ENCODE measurements at regions not wholly inside any gene's neighbourhood (a gene's known extent, or its start where the extent isn't known, plus 50 kb on each side); places are given as distances from the start of the nearest gene placed in this dataset.
A peak's percentile ranks its signal among the peaks of the same experiment; 100 is the strongest.

GRCh38 chr5:90170261-90170660, 239.3 kb downstream of the CETN3 start (continued):
- TF ChIP-seq POU6F1 (CRISPR knock-in tag; IDR thresholded peaks at IDR 0.05; ENCODE audit: borderline replicate concordance, low read depth) = no peak
- TF ChIP-seq ZNF70 (CRISPR knock-in tag; IDR thresholded peaks at IDR 0.05) = 0 out of 2 replicates have a peak, but pooled peaks have one; percentile 42
- peak; percentile 10; the same call in 1 of the 2 replicates for TF ChIP-seq BACH2 (CRISPR knock-in tag; IDR thresholded peaks at IDR 0.05; ENCODE audit: borderline replicate concordance)

DNA sequence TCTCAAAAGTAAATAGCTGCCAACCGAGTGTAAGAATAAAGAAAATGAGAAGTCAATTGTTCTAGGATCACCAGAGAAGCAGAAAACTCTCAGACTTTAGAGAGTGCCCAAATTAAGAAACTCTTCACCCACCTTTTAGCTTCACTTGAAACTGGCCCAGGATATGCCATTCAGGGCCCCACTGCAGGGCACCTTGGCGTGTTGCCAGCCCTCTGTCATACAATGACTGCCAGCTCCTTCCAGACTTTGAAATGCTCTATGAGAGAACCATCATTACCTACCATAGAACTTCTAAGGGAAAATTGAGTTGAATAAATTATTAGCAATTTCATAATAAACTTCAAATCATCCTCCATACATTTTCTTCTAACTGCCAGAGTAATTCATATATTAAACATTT, 240.5 kb downstream of the CETN3 start:
- TF ChIP-seq ARNTL (CRISPR knock-in tag; IDR thresholded peaks at IDR 0.05; ENCODE audit: borderline replicate concordance, low read depth) (no peak), TSHZ2 (CRISPR knock-in tag; IDR thresholded peaks at IDR 0.05) (no peak), OSR1 (CRISPR knock-in tag; IDR thresholded peaks at IDR 0.05) (no peak), BACH2 (CRISPR knock-in tag; IDR thresholded peaks at IDR 0.05; ENCODE audit: borderline replicate concordance) (no peak), CSDC2 (CRISPR knock-in tag; IDR thresholded peaks at IDR 0.05) (no peak), SNAI2 (CRISPR knock-in tag; IDR thresholded peaks at IDR 0.05) (no peak), PATZ1 (CRISPR knock-in tag; IDR thresholded peaks at IDR 0.05; ENCODE audit: borderline replicate concordance) (no peak)
- no peak for ATAC-seq

DNA sequence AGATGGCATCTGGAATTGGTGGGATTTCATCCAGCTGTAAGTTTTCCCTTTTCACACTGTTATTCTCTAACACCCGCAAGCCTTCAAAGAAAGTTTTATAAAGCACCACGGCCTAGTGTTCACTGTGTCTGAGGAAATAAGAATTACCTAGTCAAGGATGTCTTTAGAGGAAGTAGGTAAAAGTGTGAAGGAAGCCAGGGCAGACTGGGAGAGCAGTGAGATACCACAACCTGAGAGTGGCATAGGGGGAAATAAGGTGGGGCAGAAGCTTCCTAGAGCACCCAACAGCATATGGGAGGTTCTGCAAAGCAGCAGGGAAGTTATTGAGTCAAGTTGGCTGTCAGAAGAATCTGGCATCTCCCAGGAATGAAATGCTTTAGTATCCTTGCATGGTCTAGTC, 241.2 kb downstream of the CETN3 start:
- no peak for ATAC-seq
- TF ChIP-seq ZNF70 (CRISPR knock-in tag; IDR thresholded peaks at IDR 0.05) = no peak
- no peak for TF ChIP-seq BACH2 (CRISPR knock-in tag; IDR thresholded peaks at IDR 0.05; ENCODE audit: borderline replicate concordance)
- TF ChIP-seq ZFP30 (CRISPR knock-in tag; IDR thresholded peaks at IDR 0.05) = no peak
- no peak for TF ChIP-seq OSR1 (CRISPR knock-in tag; IDR thresholded peaks at IDR 0.05)
- TF ChIP-seq ISL1 (CRISPR knock-in tag; IDR thresholded peaks at IDR 0.05) = no peak
- no peak for TF ChIP-seq ARNTL (CRISPR knock-in tag; IDR thresholded peaks at IDR 0.05; ENCODE audit: borderline replicate concordance, low read depth)
- no peak for TF ChIP-seq ZC3H10 (CRISPR knock-in tag; IDR thresholded peaks at IDR 0.05)
- no peak for TF ChIP-seq TOX (CRISPR knock-in tag; IDR thresholded peaks at IDR 0.05; ENCODE audit: borderline replicate concordance)
- no peak for TF ChIP-seq CSDC2 (CRISPR knock-in tag; IDR thresholded peaks at IDR 0.05)
- TF ChIP-seq TSHZ2 (CRISPR knock-in tag; IDR thresholded peaks at IDR 0.05) = no peak
- no peak for TF ChIP-seq ZFP3 (CRISPR knock-in tag; IDR thresholded peaks at IDR 0.05)
- TF ChIP-seq, protein P1, sequence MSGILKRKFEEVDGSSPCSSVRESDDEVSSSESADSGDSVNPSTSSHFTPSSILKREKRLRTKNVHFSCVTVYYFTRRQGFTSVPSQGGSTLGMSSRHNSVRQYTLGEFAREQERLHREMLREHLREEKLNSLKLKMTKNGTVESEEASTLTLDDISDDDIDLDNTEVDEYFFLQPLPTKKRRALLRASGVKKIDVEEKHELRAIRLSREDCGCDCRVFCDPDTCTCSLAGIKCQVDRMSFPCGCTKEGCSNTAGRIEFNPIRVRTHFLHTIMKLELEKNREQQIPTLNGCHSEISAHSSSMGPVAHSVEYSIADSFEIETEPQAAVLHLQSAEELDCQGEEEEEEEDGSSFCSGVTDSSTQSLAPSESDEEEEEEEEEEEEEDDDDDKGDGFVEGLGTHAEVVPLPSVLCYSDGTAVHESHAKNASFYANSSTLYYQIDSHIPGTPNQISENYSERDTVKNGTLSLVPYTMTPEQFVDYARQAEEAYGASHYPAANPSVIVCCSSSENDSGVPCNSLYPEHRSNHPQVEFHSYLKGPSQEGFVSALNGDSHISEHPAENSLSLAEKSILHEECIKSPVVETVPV (CRISPR knock-in tag; IDR thresholded peaks at IDR 0.05) = no peak
- no peak for TF ChIP-seq PATZ1 (CRISPR knock-in tag; IDR thresholded peaks at IDR 0.05; ENCODE audit: borderline replicate concordance)
- TF ChIP-seq PPARA (CRISPR knock-in tag; IDR thresholded peaks at IDR 0.05; ENCODE audit: borderline replicate concordance) = no peak
- no peak for TF ChIP-seq POU6F1 (CRISPR knock-in tag; IDR thresholded peaks at IDR 0.05; ENCODE audit: borderline replicate concordance, low read depth)
- no peak for TF ChIP-seq ZNF8 (CRISPR knock-in tag; IDR thresholded peaks at IDR 0.05)
- TF ChIP-seq SNAI2 (CRISPR knock-in tag; IDR thresholded peaks at IDR 0.05) = no peak
- TF ChIP-seq ESRRG (CRISPR knock-in tag; IDR thresholded peaks at IDR 0.05) = no peak
